Panc1 (cell line): ENCODE measurements at regions not wholly inside any gene's neighbourhood (a gene's known extent, or its start where the extent isn't known, plus 50 kb on each side); places are given as distances from the start of the nearest gene placed in this dataset.

ENCODE experiments used
- TF ChIP-seq, protein P1 (sequence below), 2 experiments: IDR thresholded peaks; 2 replicates each; pipeline ENCODE4 v1.6.1; 2011 to 2012; ENCODE audit warnings: low read depth in 2 of 2, control low read depth in 1 of 2, low read length in 1 of 2, mild to moderate bottlenecking in 1 of 2, moderate library complexity in 1 of 2; ENCODE audit not compliant: insufficient read depth in 1 of 2
- TF ChIP-seq, protein P2 (sequence below): fragments of 450-650 bp; IDR thresholded peaks from 2 replicates; pipeline ENCODE4 v1.5.1; 2017; ENCODE audit warnings: mild to moderate bottlenecking

DNA sequence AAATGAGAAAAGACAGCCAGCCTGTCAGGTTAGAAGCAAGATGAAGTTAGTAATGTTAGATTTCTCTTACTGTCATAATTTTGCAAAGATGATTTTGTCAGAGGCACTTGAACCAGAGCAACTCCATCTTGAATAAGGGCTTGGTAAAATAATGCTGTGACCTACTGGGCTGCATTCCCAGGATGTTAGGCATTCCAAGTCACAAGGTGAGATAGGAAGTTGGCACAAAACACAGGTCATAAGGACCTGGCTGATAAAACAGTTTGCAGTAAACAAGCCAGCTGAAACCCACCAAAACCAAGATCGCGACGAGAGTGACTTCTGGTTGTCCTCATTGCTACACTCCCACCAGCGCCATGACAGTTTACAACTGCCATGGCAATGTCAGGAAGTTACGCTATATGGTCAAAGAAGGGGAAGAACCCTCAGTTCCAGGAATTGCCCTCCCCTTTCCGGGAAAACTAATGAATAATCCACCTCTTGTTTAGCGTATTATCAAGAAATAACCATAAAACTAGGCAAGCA is 1313.5 kb upstream of the TMEM132C start:
- TF ChIP-seq, protein P1, sequence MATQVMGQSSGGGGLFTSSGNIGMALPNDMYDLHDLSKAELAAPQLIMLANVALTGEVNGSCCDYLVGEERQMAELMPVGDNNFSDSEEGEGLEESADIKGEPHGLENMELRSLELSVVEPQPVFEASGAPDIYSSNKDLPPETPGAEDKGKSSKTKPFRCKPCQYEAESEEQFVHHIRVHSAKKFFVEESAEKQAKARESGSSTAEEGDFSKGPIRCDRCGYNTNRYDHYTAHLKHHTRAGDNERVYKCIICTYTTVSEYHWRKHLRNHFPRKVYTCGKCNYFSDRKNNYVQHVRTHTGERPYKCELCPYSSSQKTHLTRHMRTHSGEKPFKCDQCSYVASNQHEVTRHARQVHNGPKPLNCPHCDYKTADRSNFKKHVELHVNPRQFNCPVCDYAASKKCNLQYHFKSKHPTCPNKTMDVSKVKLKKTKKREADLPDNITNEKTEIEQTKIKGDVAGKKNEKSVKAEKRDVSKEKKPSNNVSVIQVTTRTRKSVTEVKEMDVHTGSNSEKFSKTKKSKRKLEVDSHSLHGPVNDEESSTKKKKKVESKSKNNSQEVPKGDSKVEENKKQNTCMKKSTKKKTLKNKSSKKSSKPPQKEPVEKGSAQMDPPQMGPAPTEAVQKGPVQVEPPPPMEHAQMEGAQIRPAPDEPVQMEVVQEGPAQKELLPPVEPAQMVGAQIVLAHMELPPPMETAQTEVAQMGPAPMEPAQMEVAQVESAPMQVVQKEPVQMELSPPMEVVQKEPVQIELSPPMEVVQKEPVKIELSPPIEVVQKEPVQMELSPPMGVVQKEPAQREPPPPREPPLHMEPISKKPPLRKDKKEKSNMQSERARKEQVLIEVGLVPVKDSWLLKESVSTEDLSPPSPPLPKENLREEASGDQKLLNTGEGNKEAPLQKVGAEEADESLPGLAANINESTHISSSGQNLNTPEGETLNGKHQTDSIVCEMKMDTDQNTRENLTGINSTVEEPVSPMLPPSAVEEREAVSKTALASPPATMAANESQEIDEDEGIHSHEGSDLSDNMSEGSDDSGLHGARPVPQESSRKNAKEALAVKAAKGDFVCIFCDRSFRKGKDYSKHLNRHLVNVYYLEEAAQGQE (IDR thresholded peaks at IDR 0.05; ENCODE audit: insufficient read depth in 1 of 2, low read depth in 2 of 2, low read length in 1 of 2), result no peak
- TF ChIP-seq, protein P2, sequence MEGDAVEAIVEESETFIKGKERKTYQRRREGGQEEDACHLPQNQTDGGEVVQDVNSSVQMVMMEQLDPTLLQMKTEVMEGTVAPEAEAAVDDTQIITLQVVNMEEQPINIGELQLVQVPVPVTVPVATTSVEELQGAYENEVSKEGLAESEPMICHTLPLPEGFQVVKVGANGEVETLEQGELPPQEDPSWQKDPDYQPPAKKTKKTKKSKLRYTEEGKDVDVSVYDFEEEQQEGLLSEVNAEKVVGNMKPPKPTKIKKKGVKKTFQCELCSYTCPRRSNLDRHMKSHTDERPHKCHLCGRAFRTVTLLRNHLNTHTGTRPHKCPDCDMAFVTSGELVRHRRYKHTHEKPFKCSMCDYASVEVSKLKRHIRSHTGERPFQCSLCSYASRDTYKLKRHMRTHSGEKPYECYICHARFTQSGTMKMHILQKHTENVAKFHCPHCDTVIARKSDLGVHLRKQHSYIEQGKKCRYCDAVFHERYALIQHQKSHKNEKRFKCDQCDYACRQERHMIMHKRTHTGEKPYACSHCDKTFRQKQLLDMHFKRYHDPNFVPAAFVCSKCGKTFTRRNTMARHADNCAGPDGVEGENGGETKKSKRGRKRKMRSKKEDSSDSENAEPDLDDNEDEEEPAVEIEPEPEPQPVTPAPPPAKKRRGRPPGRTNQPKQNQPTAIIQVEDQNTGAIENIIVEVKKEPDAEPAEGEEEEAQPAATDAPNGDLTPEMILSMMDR, result no peak
